ENCODE measurements at regions not wholly inside any gene's neighbourhood (a gene's known extent, or its start where the extent isn't known, plus 50 kb on each side); places are given as distances from the start of the nearest gene placed in this dataset.

DNA sequence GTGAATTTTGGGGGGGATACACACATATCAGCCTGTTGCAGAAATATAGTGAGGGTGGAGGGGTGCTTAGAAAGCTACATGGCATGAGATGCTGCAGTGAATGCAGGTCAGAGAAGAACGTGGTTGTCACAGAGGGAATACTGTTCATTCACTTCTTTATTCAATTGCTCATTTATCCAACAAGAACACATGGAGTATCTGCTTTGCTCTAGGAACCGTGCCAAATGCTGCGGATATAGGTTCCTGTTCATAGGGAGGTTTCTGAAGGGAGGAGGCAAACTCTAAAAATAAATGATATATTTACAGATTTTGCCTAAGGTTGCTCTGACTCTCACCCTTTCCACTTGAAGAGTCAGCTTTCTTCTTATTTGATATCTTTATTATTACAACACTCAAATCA, 444.3 kb upstream of the CLINT1 start:
- no peak overlapping the region for H3K9ac ChIP-seq (ENCODE audit: low read length)

DNA sequence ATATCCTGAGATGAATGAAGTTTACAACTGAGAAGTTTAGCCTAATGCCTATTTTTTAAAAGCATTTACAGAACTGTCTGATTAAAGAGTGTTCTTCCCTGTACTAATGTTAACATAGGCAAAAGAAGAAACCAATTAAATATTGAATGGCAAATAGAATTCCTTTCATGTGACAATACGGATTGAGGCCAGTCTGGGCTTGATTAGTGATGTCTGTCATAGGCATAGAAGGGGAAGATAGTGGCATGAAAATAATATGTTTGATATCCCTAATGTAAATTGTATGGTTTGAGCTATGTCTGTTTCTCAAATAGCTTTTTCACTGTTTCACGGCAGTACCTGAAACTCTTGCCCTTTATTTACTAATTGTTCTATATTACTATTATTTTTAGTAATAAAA, 443.1 kb upstream of the CLINT1 start:
- Histone ChIP-seq H3K4me2 (ENCODE audit: low read length, poor library complexity, severe bottlenecking) (no peak overlapping the region), H4K8ac (ENCODE audit: low read length) (no peak overlapping the region), H3K27me3 (ENCODE audit: control insufficient read depth in 1 of 2, insufficient read depth in 1 of 2, low read length in 2 of 2) (no peaks in the 10 kb centered on the region), H3K9me3 (ENCODE audit: control insufficient read depth, low read length) (peaks cover 4% of the 10 kb centered on the region), H2AK5ac (ENCODE audit: low read length, severe bottlenecking) (no peak overlapping the region), H2AFZ (ENCODE audit: low read depth, low read length) (no peak overlapping the region), H3K23ac (ENCODE audit: low read length in 2 of 2) (no peak overlapping the region), H2BK120ac (ENCODE audit: low read depth, low read length) (no peak overlapping the region), H3K18ac (ENCODE audit: low read depth in 1 of 2, low read length in 2 of 2) (no peak overlapping the region), H3K4me3 (ENCODE audit: insufficient read depth in 1 of 2, low read depth in 1 of 2, low read length in 2 of 2) (no peak overlapping the region), H2BK12ac (ENCODE audit: low read length in 2 of 2) (no peak overlapping the region), H3K9ac (ENCODE audit: low read length) (no peak overlapping the region), H4K91ac (ENCODE audit: low read length) (no peak overlapping the region), H3K4me1 (ENCODE audit: control insufficient read depth, insufficient read depth, low read depth, low read length) (no peaks in the 10 kb centered on the region), H3K4ac (ENCODE audit: low read depth in 1 of 2, low read length in 2 of 2) (no peak overlapping the region), H3K27ac (ENCODE audit: low read length, poor library complexity, severe bottlenecking) (no peak overlapping the region), H2BK5ac (ENCODE audit: low read depth, low read length, poor library complexity, severe bottlenecking) (no peak overlapping the region), H3K14ac (ENCODE audit: low read length in 2 of 2) (no peak overlapping the region), H3K36me3 (ENCODE audit: control insufficient read depth in 1 of 2, insufficient read depth in 2 of 2, low read depth in 1 of 2, low read length in 2 of 2) (no peaks in the 10 kb centered on the region), H2BK15ac (ENCODE audit: low read depth, poor library complexity, severe bottlenecking) (no peak overlapping the region), H3K79me1 (replicated peaks; ENCODE audit: low read length, poor library complexity, severe bottlenecking) (no peaks in the 10 kb centered on the region)
- WGBS: 86% methylated on average over 1 of the region's 2 CpGs
- no peak for DNase-seq

More for the DNA sequence above, 444.3 kb upstream of the CLINT1 start:
- no peaks in the 10 kb centered on the region for H3K36me3 ChIP-seq (ENCODE audit: control insufficient read depth in 1 of 2, insufficient read depth in 2 of 2, low read depth in 1 of 2, low read length in 2 of 2)
- H3K4me3 ChIP-seq (ENCODE audit: insufficient read depth in 1 of 2, low read depth in 1 of 2, low read length in 2 of 2): no peak overlapping the region
- H2BK120ac ChIP-seq (ENCODE audit: low read depth, low read length): no peak overlapping the region
- no peak for DNase-seq
- H3K4me2 ChIP-seq (ENCODE audit: low read length, poor library complexity, severe bottlenecking): no peak overlapping the region
- H3K4me1 ChIP-seq (ENCODE audit: control insufficient read depth, insufficient read depth, low read depth, low read length): no peaks in the 10 kb centered on the region
- WGBS: no CpG with 5 or more reads among the region's 3 CpGs
- no peak overlapping the region for H2BK5ac ChIP-seq (ENCODE audit: low read depth, low read length, poor library complexity, severe bottlenecking)
- no peak overlapping the region for H3K27ac ChIP-seq (ENCODE audit: low read length, poor library complexity, severe bottlenecking)
- no peak overlapping the region for H3K4ac ChIP-seq (ENCODE audit: low read depth in 1 of 2, low read length in 2 of 2)
- no peak overlapping the region for H3K23ac ChIP-seq (ENCODE audit: low read length in 2 of 2)
- H4K91ac ChIP-seq (ENCODE audit: low read length): no peak overlapping the region
- H3K14ac ChIP-seq (ENCODE audit: low read length in 2 of 2): no peak overlapping the region
- H4K8ac ChIP-seq (ENCODE audit: low read length): no peak overlapping the region
- H2BK15ac ChIP-seq (ENCODE audit: low read depth, poor library complexity, severe bottlenecking): no peak overlapping the region
- no peak overlapping the region for H2AFZ ChIP-seq (ENCODE audit: low read depth, low read length)
- H2AK5ac ChIP-seq (ENCODE audit: low read length, severe bottlenecking): no peak overlapping the region
- no peak overlapping the region for H2BK12ac ChIP-seq (ENCODE audit: low read length in 2 of 2)
- H3K27me3 ChIP-seq (ENCODE audit: control insufficient read depth in 1 of 2, insufficient read depth in 1 of 2, low read length in 2 of 2): no peaks in the 10 kb centered on the region
- H3K9me3 ChIP-seq (ENCODE audit: control insufficient read depth, low read length): no peaks in the 10 kb centered on the region
- H3K18ac ChIP-seq (ENCODE audit: low read depth in 1 of 2, low read length in 2 of 2): no peak overlapping the region
- H3K79me1 ChIP-seq (replicated peaks; ENCODE audit: low read length, poor library complexity, severe bottlenecking): no peaks in the 10 kb centered on the region

DNA sequence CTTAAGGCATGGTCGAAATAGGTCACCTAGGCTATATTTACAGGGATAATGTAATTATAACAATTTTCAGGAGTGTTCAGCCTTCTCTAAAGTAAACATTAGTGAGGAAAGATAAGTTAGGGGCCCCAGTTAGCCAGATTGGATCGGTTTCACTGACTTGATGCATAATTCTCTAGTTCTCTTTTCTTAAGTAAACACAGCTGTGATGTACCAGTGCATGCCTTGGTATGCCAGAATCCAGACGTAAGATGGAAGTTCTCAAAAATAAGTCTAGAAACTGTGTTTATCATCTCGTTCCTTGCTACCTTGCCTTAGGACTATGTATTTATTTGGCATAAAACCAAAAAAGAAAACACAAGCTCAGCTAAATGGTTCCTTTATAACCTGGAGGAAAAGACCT, 442.2 kb upstream of the CLINT1 start:
- H3K4me1 ChIP-seq (ENCODE audit: control insufficient read depth, insufficient read depth, low read depth, low read length): no peaks in the 10 kb centered on the region
- WGBS: 37% methylated on average over 2 of the region's 4 CpGs
- peaks cover 6% of the 10 kb centered on the region for H3K9me3 ChIP-seq (ENCODE audit: control insufficient read depth, low read length)

DNA sequence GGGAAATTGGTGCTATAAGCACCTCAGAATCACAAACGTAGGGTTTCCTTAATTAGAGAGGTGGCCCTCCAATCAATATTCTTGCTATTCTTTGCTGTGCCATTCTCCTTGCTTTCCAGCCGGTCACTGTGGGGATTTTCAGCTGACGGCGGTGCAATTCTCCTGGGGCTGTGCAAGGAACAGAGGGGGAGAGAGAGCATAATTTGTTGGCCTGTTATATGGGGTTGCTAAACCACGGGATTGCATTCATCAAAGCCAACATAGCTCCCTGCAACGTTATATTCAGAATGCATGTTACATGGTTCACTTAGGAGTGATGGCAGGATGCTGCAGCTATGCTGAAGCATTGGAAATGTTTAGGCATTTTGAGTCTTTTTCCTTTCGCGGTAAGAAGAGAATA, 441.3 kb upstream of the CLINT1 start:
- Histone ChIP-seq H3K4ac (ENCODE audit: low read depth in 1 of 2, low read length in 2 of 2) (no peak overlapping the region), H3K4me2 (ENCODE audit: low read length, poor library complexity, severe bottlenecking) (no peak overlapping the region), H3K23ac (ENCODE audit: low read length in 2 of 2) (no peak overlapping the region), H2AK5ac (ENCODE audit: low read length, severe bottlenecking) (no peak overlapping the region), H3K27ac (ENCODE audit: low read length, poor library complexity, severe bottlenecking) (no peak overlapping the region), H3K14ac (ENCODE audit: low read length in 2 of 2) (no peak overlapping the region), H3K9ac (ENCODE audit: low read length) (no peak overlapping the region), H4K91ac (ENCODE audit: low read length) (no peak overlapping the region), H2BK15ac (ENCODE audit: low read depth, poor library complexity, severe bottlenecking) (no peak overlapping the region), H4K8ac (ENCODE audit: low read length) (no peak overlapping the region), H3K27me3 (ENCODE audit: control insufficient read depth in 1 of 2, insufficient read depth in 1 of 2, low read length in 2 of 2) (no peaks in the 10 kb centered on the region), H3K79me1 (replicated peaks; ENCODE audit: low read length, poor library complexity, severe bottlenecking) (no peaks in the 10 kb centered on the region), H2BK12ac (ENCODE audit: low read length in 2 of 2) (no peak overlapping the region), H3K36me3 (ENCODE audit: control insufficient read depth in 1 of 2, insufficient read depth in 2 of 2, low read depth in 1 of 2, low read length in 2 of 2) (no peaks in the 10 kb centered on the region), H3K4me3 (ENCODE audit: insufficient read depth in 1 of 2, low read depth in 1 of 2, low read length in 2 of 2) (no peak overlapping the region), H2BK120ac (ENCODE audit: low read depth, low read length) (no peak overlapping the region), H2AFZ (ENCODE audit: low read depth, low read length) (no peak overlapping the region), H3K9me3 (ENCODE audit: control insufficient read depth, low read length) (peaks cover 6% of the 10 kb centered on the region), H3K18ac (ENCODE audit: low read depth in 1 of 2, low read length in 2 of 2) (no peak overlapping the region), H3K4me1 (ENCODE audit: control insufficient read depth, insufficient read depth, low read depth, low read length) (no peaks in the 10 kb centered on the region), H2BK5ac (ENCODE audit: low read depth, low read length, poor library complexity, severe bottlenecking) (no peak overlapping the region)
- WGBS: 68% methylated on average over 8 of the region's 8 CpGs
- DNase-seq: no peak

More for the DNA sequence above, 442.2 kb upstream of the CLINT1 start:
- Histone ChIP-seq H2AK5ac (ENCODE audit: low read length, severe bottlenecking) (no peak overlapping the region), H3K18ac (ENCODE audit: low read depth in 1 of 2, low read length in 2 of 2) (no peak overlapping the region), H2BK120ac (ENCODE audit: low read depth, low read length) (no peak overlapping the region), H3K4me2 (ENCODE audit: low read length, poor library complexity, severe bottlenecking) (no peak overlapping the region), H3K23ac (ENCODE audit: low read length in 2 of 2) (no peak overlapping the region), H3K79me1 (replicated peaks; ENCODE audit: low read length, poor library complexity, severe bottlenecking) (no peaks in the 10 kb centered on the region), H3K27me3 (ENCODE audit: control insufficient read depth in 1 of 2, insufficient read depth in 1 of 2, low read length in 2 of 2) (no peaks in the 10 kb centered on the region), H3K36me3 (ENCODE audit: control insufficient read depth in 1 of 2, insufficient read depth in 2 of 2, low read depth in 1 of 2, low read length in 2 of 2) (no peaks in the 10 kb centered on the region), H2BK15ac (ENCODE audit: low read depth, poor library complexity, severe bottlenecking) (no peak overlapping the region), H4K91ac (ENCODE audit: low read length) (no peak overlapping the region), H3K4ac (ENCODE audit: low read depth in 1 of 2, low read length in 2 of 2) (no peak overlapping the region), H3K14ac (ENCODE audit: low read length in 2 of 2) (no peak overlapping the region), H3K27ac (ENCODE audit: low read length, poor library complexity, severe bottlenecking) (no peak overlapping the region), H2BK5ac (ENCODE audit: low read depth, low read length, poor library complexity, severe bottlenecking) (no peak overlapping the region), H3K4me3 (ENCODE audit: insufficient read depth in 1 of 2, low read depth in 1 of 2, low read length in 2 of 2) (no peak overlapping the region), H3K9ac (ENCODE audit: low read length) (no peak overlapping the region), H2BK12ac (ENCODE audit: low read length in 2 of 2) (no peak overlapping the region), H2AFZ (ENCODE audit: low read depth, low read length) (no peak overlapping the region), H4K8ac (ENCODE audit: low read length) (no peak overlapping the region)
- DNase-seq: no peak

Measured in mesenchymal stem cell (in vitro differentiated cells and primary cell).